Common myeloid progenitor, CD34-positive (primary cell): ENCODE measurements at regions not wholly inside any gene's neighbourhood (a gene's known extent, or its start where the extent isn't known, plus 50 kb on each side); places are given as distances from the start of the nearest gene placed in this dataset.

ENCODE experiments used
- CTCF ChIA-PET: fragments of 350-600 bp; sonication (Branson Sonifier 250); formaldehyde crosslinking; loops from one replicate; lab custom pipeline; 2021; ENCODE audit warnings: antibody characterized with exemption; lab: Charles Lee
- POLR2A ChIA-PET: fragments of 350-600 bp; sonication (Branson Sonifier 250); formaldehyde crosslinking; loops from one replicate; lab custom pipeline; 2021; ENCODE audit warnings: antibody characterized with exemption; lab: Charles Lee
- DNase-seq, 3 donors: peaks; one replicate each; pipeline versions ENCODE4 v3.0.0 to v3.0.0-alpha.2; 2013
- H3K27ac ChIP-seq, 2 experiments: 1 replicate in 1 of 2; 2 replicates in 1 of 2; pipeline ENCODE4 v1.7.0; 2013; ENCODE audit warnings: inconsistent platforms in 2 of 2, low read length in 2 of 2, mild to moderate bottlenecking in 2 of 2, low read depth in 1 of 2, moderate library complexity in 1 of 2; ENCODE audit not compliant: severe bottlenecking in 2 of 2, insufficient read depth in 1 of 2, poor library complexity in 1 of 2
- H3K27me3 ChIP-seq, 5 experiments: replicated peaks in 2 of 5; 1 replicate in 3 of 5; 2 replicates in 2 of 5; pipeline versions ENCODE4 v1.6.1 to v1.7.0; 2013; ENCODE audit warnings: low read length in 4 of 5, mild to moderate bottlenecking in 2 of 5, moderate library complexity in 2 of 5, inconsistent platforms in 1 of 5; ENCODE audit not compliant: insufficient read depth in 5 of 5, control insufficient read depth in 4 of 5
- H3K36me3 ChIP-seq, 4 experiments: 1 replicate in 2 of 4; 2 replicates in 2 of 4; pipeline versions ENCODE4 v1.6.1 to v1.7.0; 2013; ENCODE audit warnings: low read length in 3 of 4, control low read depth in 1 of 4, mild to moderate bottlenecking in 1 of 4; ENCODE audit not compliant: control insufficient read depth in 4 of 4, insufficient read depth in 4 of 4
- H3K4me1 ChIP-seq, 4 experiments: 1 replicate in 3 of 4; 2 replicates in 1 of 4; pipeline versions ENCODE4 v1.6.1 to v1.7.1; 2013; ENCODE audit warnings: low read length in 3 of 4, mild to moderate bottlenecking in 3 of 4, control low read depth in 1 of 4, inconsistent platforms in 1 of 4, moderate library complexity in 1 of 4; ENCODE audit not compliant: control insufficient read depth in 4 of 4, insufficient read depth in 4 of 4; ENCODE audit errors: control extremely low read depth in 1 of 4
- H3K4me3 ChIP-seq, 7 experiments: 1 replicate in 4 of 7; 2 replicates in 3 of 7; pipeline versions ENCODE4 v1.5.1 to v1.7.0; 2013; ENCODE audit warnings: mild to moderate bottlenecking in 7 of 7, low read length in 6 of 7, moderate library complexity in 6 of 7, inconsistent platforms in 2 of 7, low read depth in 2 of 7, control low read depth in 1 of 7; ENCODE audit not compliant: insufficient read depth in 4 of 7, control insufficient read depth in 1 of 7; ENCODE audit errors: extremely low read depth in 1 of 7
- H3K9me3 ChIP-seq, 5 experiments: 1 replicate in 4 of 5; 2 replicates in 1 of 5; pipeline versions ENCODE4 v1.6.1 to v1.7.1; 2013; ENCODE audit warnings: low read length in 4 of 5, mild to moderate bottlenecking in 2 of 5, inconsistent platforms in 1 of 5, low read depth in 1 of 5, moderate library complexity in 1 of 5; ENCODE audit not compliant: control insufficient read depth in 4 of 5, insufficient read depth in 2 of 5; ENCODE audit errors: control extremely low read depth in 1 of 5
- WGBS: methylation state at CpG from one replicate; pipeline ENCODE4 v1.1.5; 2013; ENCODE audit not compliant: insufficient coverage; 5-methylcytosine and 5-hydroxymethylcytosine counted together

DNA sequence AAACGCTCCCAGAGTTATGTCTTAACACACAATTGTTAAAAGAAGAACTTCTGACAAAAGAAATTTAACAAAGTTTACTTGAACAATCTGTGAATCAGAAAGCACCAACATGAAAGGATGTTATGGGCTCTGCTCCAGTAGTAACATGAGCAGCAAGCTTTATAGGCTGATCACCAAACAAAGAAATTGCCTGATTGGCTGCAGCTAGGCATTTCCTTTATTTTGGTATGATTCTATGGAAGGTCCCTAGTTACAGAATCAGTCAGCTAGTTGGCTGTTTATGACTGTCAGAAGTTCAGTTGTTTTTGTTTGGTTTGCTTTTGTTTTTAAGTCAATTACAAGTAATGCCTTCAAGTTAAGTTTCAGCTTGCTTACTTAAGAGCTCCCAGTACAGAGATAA is 102.4 kb upstream of the SMC2 start:
- no peak for DNase-seq
- POLR2A ChIA-PET, result no interaction called here
- H3K27me3 ChIP-seq, result no peaks in the 10 kb centered on the region

DNA sequence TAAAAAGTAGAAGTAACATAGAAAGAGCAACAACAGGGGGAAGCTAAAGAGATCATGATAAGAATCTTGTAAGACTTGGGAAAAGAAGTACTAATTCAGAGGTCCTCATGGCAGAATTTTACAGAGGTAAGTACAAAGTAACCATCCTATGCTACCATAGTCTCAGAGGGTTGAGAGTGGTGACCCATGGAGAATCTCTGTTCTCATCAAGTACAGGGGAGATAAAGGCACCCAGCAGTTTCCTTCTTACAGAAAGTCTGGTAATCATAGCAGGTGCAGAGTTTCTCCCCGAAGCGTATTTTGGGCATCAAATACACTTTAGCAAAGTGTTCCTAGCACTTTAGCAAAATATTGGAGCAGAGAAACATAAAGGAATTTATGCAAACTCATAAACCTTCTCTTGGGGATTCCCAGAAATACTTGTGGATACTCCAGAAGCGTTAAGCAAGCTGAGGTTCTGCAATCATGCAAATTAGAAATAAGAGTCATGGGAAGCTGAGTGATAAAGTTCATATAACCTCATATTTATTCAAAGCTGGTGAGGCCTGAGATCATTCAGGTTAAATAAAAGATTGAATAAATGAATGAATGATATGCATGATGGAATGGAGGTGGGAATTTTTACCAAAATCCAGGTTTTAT is 101.0 kb upstream of the SMC2 start:
- no peak overlapping the region for H3K4me3 ChIP-seq
- 80% methylated on average over 1 of the region's 3 CpGs for WGBS

More for the DNA sequence above, 102.4 kb upstream of the SMC2 start:
- H3K9me3 ChIP-seq, result no peaks in the 10 kb centered on the region
- CTCF ChIA-PET, result no interaction called here
- H3K27ac ChIP-seq, result no peak overlapping the region
- H3K4me3 ChIP-seq, result no peak overlapping the region
- WGBS, result 100% methylated on average over 1 of the region's 1 CpG
- H3K4me1 ChIP-seq, result no peaks in the 10 kb centered on the region
- no peaks in the 10 kb centered on the region for H3K36me3 ChIP-seq

DNA sequence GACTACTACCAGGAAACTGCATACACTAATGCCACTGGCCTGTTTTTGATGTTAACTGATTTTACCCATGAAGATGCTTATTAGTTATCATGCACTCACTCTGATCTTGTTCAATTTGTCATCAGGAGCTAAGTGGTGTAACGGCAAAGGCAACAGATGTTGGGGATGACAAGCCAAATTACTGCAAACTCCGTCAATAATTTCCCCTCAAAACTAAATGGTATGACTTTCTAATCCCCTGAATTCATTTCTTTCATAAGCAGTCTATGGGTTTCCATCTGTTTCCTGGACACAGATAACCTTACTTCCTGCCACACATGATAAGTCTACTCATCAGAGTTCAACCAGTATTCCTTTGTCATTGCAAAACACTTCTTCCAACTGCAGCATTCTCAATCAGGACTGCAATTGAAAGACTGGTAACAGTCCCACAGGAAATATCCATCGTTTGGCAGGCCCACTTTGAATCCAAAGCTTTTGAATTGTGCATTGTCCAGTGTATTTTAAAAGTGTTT is 96.2 kb upstream of the SMC2 start:
- H3K4me3 ChIP-seq, result no peak overlapping the region
- H3K27ac ChIP-seq, result no peak overlapping the region
- no peaks in the 10 kb centered on the region for H3K4me1 ChIP-seq
- no peaks in the 10 kb centered on the region for H3K27me3 ChIP-seq
- H3K36me3 ChIP-seq, result no peaks in the 10 kb centered on the region
- WGBS, result 36% methylated on average over 2 of the region's 3 CpGs
- ChIA-PET POLR2A (no interaction called here), CTCF (no interaction called here)
- peak; percentile 25 to 80 (median 70) for DNase-seq
- no peaks in the 10 kb centered on the region for H3K9me3 ChIP-seq

More for the DNA sequence above, 101.0 kb upstream of the SMC2 start:
- Histone ChIP-seq H3K36me3 (no peaks in the 10 kb centered on the region), H3K27ac (no peak overlapping the region), H3K4me1 (no peaks in the 10 kb centered on the region), H3K9me3 (no peaks in the 10 kb centered on the region), H3K27me3 (no peaks in the 10 kb centered on the region)
- ChIA-PET POLR2A (no interaction called here), CTCF (no interaction called here)
- no peak for DNase-seq

DNA sequence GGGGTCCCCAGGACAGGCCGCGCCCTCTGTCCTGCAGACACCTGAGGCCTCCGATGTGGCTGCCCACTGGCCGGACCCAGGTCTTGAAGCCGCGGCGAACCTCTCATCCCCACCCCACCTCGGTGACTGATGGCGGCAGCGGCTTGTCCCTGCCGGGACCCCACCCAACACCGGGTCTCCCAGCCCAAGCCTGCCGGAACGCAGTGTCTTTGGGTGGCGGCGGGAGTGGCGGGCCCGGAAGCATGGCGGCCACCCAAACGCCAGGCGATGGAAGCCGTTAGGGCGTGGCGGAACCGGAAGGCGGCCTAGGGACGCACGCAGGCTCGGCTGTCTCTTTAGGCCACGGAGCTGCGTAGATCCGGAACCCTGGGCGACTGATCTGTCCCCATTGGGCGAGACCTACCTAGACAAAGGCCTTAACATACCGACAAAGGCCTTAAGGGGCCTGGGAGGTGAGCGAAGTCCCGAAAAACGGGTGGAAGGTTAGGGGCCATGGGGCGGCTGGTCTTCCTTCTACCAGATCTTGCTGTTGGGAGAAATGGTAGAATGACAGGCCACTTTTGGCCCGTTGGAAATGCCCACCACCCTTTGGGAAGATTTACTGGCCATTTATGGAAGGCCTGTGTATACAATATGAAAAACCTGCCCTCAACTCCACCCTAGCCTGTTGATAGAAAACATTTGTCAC is 94.6 kb upstream of the SMC2 start:
- H3K4me1 ChIP-seq, result no peaks in the 10 kb centered on the region
- CTCF ChIA-PET, result no interaction called here
- DNase-seq, result no peak
- H3K36me3 ChIP-seq, result no peaks in the 10 kb centered on the region
- no peak overlapping the region for H3K27ac ChIP-seq
- H3K9me3 ChIP-seq, result no peaks in the 10 kb centered on the region
- H3K27me3 ChIP-seq, result peaks cover 0 to 2% (median 0%) of the 10 kb centered on the region in 5 experiments
- no peak overlapping the region for H3K4me3 ChIP-seq
- 97% methylated on average over 36 of the region's 40 CpGs for WGBS
- POLR2A ChIA-PET, result no interaction called here

DNA sequence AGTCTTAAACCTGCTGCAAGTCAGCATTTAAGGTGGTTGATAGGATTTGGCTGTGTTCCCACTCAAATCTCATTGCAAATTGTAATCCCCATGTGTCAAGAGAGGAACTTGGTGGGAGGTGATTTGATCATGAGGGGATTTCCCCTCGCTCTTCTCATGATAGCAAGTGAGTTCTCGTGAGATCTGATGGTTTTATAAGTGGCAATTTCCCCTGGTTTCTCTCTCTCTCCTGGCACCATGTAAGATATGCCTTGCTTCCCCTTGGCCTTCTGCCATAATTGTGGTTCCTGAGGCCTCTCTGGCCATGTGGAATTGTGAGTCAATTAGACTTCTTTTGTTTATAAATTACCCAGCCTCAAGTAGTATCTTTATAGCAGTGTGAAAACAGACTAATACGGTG is 84.3 kb upstream of the SMC2 start:
- Histone ChIP-seq H3K4me3 (no peak overlapping the region), H3K27ac (no peak overlapping the region), H3K27me3 (peaks cover 0 to 4% (median 0%) of the 10 kb centered on the region in 5 experiments), H3K9me3 (peaks cover 0 to 2% (median 0%) of the 10 kb centered on the region in 5 experiments), H3K4me1 (peaks cover 0 to 6% (median 3%) of the 10 kb centered on the region in 4 experiments), H3K36me3 (no peaks in the 10 kb centered on the region)
- WGBS, result 0% methylated on average over 1 of the region's 3 CpGs
- CTCF ChIA-PET, result no interaction called here
- POLR2A ChIA-PET, result no interaction called here
- peak; percentile 72 to 95 (median 93) for DNase-seq

DNA sequence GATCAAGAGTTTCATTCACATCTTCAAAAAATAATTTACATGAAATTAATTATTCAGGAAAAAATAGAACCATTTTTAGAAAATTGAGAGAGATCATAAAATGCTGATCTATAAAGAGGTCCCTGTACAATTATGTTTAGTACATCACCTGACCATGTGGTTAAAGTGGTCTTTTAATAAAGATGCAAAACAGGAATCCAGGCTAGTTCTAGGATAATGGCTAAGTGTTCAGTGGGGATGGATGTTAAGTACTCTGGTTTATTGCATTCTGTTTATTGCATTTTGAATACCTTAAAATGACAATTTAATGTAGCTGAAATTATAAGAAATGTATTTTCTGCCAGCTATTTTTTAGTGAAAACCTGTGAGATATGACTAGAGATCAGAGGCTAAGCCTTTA is 72.0 kb upstream of the SMC2 start:
- ChIA-PET CTCF (no interaction called here), POLR2A (no interaction called here)
- Histone ChIP-seq H3K9me3 (no peaks in the 10 kb centered on the region), H3K4me3 (no peak overlapping the region), H3K36me3 (no peaks in the 10 kb centered on the region), H3K4me1 (no peaks in the 10 kb centered on the region), H3K27me3 (peaks cover 0 to 4% (median 0%) of the 10 kb centered on the region in 5 experiments), H3K27ac (no peak overlapping the region)
- no peak for DNase-seq

DNA sequence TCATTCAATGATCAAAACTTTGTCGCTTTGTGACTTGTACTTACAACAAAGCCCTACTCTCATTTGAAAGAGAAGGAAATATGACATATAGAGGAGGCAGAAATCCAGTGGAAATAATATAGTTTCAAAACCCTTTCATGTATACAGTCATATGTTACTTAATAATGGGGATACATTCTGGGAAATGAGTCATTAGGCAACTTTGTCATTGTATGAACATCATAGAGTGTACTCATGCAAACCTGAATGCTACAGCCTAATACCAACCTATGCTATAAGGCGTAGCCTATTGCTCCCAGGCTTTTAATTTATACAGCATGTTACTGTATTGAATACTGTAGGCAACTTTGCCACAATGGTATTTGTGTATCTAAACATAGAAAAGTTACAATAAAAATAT is 69.0 kb upstream of the SMC2 start:
- POLR2A ChIA-PET, result no interaction called here
- Histone ChIP-seq H3K27ac (no peak overlapping the region), H3K9me3 (no peaks in the 10 kb centered on the region), H3K27me3 (peaks cover 0 to 4% (median 0%) of the 10 kb centered on the region in 5 experiments), H3K4me3 (no peak overlapping the region), H3K4me1 (peaks cover 0 to 3% (median 0%) of the 10 kb centered on the region in 4 experiments), H3K36me3 (no peaks in the 10 kb centered on the region)
- DNase-seq, result no peak
- CTCF ChIA-PET, result no interaction called here
- no CpG with 5 or more reads among the region's 2 CpGs for WGBS
